ENCODE measurements at regions not wholly inside any gene's neighbourhood (a gene's known extent, or its start where the extent isn't known, plus 50 kb on each side); places are given as distances from the start of the nearest gene placed in this dataset.

DNA sequence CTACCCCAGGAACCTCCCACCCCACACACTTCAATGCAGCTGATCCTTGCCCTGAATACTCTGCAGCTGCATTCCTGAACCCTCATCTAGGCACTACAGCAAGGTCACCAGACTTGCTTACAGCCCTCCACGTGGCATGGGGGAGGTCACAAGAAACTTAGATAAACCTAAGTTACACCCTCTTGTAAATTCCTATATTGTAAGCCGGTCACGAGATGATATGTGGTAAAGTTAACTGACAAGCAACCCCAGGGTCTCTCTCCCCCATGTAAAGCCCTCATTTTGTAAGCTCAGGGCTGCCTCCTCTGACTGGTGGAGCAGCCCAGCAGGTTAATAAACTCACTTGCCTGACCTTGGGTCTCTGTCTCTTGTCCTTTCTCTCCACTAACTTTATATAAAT, 570.7 kb downstream of the PCDH7 start:
- Histone ChIP-seq H3K27ac (no peak overlapping the region), H3K4me1 (replicated peaks) (no peaks in the 10 kb centered on the region), H3K9me3 (no peaks in the 10 kb centered on the region), H3K36me3 (no peaks in the 10 kb centered on the region), H3K4me3 (no peak overlapping the region), H3K27me3 (replicated peaks; ENCODE audit: insufficient read depth) (no peaks in the 10 kb centered on the region)
- 74% methylated on average over 3 of the region's 3 CpGs for WGBS
- intact Hi-C loops (cut with DNase I) = no loop called here
- TF ChIP-seq POLR2AphosphoS5 (IDR thresholded peaks at IDR 0.05) (no peak), POLR2A (IDR thresholded peaks at IDR 0.05) (no peak)
- TF ChIP-seq, protein P1, sequence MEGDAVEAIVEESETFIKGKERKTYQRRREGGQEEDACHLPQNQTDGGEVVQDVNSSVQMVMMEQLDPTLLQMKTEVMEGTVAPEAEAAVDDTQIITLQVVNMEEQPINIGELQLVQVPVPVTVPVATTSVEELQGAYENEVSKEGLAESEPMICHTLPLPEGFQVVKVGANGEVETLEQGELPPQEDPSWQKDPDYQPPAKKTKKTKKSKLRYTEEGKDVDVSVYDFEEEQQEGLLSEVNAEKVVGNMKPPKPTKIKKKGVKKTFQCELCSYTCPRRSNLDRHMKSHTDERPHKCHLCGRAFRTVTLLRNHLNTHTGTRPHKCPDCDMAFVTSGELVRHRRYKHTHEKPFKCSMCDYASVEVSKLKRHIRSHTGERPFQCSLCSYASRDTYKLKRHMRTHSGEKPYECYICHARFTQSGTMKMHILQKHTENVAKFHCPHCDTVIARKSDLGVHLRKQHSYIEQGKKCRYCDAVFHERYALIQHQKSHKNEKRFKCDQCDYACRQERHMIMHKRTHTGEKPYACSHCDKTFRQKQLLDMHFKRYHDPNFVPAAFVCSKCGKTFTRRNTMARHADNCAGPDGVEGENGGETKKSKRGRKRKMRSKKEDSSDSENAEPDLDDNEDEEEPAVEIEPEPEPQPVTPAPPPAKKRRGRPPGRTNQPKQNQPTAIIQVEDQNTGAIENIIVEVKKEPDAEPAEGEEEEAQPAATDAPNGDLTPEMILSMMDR (IDR thresholded peaks at IDR 0.05) = no peak
- no peak for DNase-seq (ENCODE audit: low spot score)

DNA sequence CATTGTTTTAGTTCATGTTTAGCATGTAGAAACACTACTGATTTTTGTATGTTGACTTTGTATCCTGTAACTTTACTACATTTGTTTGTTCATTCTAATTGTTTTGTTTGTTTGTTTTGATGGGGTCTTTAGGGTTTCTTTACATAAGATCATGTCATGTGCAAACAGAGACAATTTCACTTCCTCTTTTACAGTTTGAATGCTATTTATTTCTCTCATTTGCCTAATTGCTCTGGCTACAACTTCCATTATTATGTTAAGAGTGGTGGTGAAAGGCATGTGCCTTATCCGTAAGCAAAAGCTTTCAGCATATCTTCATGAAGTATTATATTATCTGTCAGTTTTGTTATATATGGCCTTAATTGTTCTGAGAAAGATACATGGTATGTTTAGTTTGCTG, 571.1 kb downstream of the PCDH7 start:
- Histone ChIP-seq H3K4me3 (no peak overlapping the region), H3K4me1 (replicated peaks) (no peaks in the 10 kb centered on the region), H3K36me3 (no peaks in the 10 kb centered on the region), H3K27ac (no peak overlapping the region), H3K9me3 (no peaks in the 10 kb centered on the region), H3K27me3 (replicated peaks; ENCODE audit: insufficient read depth) (no peaks in the 10 kb centered on the region)
- no peak for DNase-seq (ENCODE audit: low spot score)
- 88% methylated on average over 1 of the region's 1 CpG for WGBS
- intact Hi-C loops (cut with DNase I) = no loop called here
- TF ChIP-seq POLR2A (IDR thresholded peaks at IDR 0.05) (no peak), POLR2AphosphoS5 (IDR thresholded peaks at IDR 0.05) (no peak)
- TF ChIP-seq, protein P1 (IDR thresholded peaks at IDR 0.05) = no peak

DNA sequence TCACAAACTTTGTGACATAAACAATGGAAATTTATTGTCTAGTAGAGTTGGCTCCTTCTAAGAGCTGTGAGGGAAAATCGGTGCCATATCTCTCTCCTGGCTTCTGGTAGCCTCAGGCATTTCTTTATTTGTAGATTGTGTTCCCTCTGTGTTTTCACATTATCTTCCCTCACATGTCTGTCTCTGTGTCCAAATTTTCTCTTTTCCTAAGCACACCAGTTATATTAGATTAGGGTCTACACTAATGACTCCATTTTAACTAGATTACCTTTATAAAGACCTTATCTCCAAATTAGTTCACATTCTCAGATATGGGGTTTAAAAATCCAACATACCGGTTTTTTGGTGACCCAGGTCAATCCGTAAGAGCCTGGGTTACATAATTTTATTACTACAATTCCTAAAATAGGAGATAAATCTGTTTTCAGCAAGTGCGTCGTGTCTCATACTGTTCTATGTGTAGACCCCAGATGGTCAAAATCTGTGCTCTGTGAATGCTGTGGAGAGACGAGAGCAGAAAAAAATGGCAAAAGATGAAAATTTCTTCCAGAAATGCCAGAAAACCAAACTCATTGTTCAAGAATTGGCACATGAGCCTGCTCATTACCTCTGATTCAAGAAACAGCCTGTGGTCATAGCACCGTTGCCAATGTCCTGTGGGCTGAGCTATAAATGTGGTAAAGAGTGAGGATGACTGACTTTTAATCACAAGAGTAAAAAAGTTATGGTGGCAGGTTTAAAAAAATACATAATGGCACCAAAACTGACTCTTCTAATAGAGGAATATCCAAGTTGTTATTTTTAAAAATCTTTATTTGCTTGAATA, 574.7 kb downstream of the PCDH7 start:
- 59% methylated on average over 7 of the region's 7 CpGs for WGBS
- Histone ChIP-seq H3K36me3 (no peaks in the 10 kb centered on the region), H3K9me3 (no peaks in the 10 kb centered on the region), H3K27ac (no peak overlapping the region), H3K4me3 (no peak overlapping the region), H3K4me1 (replicated peaks) (no peaks in the 10 kb centered on the region), H3K27me3 (replicated peaks; ENCODE audit: insufficient read depth) (no peaks in the 10 kb centered on the region)
- TF ChIP-seq, protein P1 (IDR thresholded peaks at IDR 0.05) = no peak
- no peak for TF ChIP-seq POLR2AphosphoS5 (IDR thresholded peaks at IDR 0.05)
- TF ChIP-seq POLR2A (IDR thresholded peaks at IDR 0.05) = no peak
- intact Hi-C loops (cut with DNase I) = no loop called here
- no peak for DNase-seq (ENCODE audit: low spot score)

DNA sequence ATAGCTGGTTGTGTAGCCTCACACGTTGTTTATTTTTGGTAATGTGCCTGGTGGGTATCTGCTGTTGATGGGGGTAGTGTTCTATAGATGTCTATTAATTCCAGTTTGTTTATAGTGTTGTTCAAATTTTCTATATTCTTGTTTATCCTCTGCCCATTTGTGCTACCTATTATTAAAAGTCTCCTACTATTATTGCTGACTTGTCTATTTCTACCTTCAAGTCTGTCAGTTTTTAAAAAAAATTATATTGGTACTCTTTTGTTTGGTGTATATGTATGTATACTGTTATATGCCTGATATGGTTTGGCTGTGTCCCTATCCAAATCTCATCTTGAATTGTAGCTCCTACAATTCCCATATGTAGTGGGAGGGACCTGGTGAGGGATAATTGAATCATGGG, 578.6 kb downstream of the PCDH7 start:
- no peaks in the 10 kb centered on the region for H3K27me3 ChIP-seq (replicated peaks; ENCODE audit: insufficient read depth)
- WGBS = 89% methylated on average over 1 of the region's 1 CpG
- H3K36me3 ChIP-seq = no peaks in the 10 kb centered on the region
- H3K27ac ChIP-seq = no peak overlapping the region
- no peaks in the 10 kb centered on the region for H3K4me1 ChIP-seq (replicated peaks)
- intact Hi-C loops (cut with DNase I) = no loop called here
- H3K9me3 ChIP-seq = no peaks in the 10 kb centered on the region
- DNase-seq (ENCODE audit: low spot score) = no peak
- H3K4me3 ChIP-seq = no peak overlapping the region
- TF ChIP-seq POLR2A (IDR thresholded peaks at IDR 0.05) (no peak), POLR2AphosphoS5 (IDR thresholded peaks at IDR 0.05) (no peak)
- TF ChIP-seq, protein P1 (IDR thresholded peaks at IDR 0.05) = no peak

DNA sequence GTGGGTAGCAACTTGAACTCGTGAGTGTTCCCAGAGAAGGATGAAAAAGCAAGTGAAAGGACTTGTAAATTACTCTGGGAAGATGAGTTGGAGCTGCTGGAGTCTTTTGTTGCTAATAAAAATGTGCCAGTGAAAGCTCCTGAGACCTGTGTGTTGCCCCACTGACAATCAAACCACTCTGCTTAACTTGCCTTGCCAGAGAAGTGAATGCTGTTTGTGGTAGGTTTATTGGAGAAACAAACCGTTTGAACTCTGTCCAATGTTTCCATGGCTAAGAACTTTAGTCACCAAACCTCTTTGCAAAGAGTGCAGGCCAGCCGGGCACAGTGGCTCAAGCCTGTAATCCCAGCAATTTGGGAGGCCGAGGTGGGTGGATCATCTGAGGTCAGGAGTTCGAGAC, 586.9 kb downstream of the PCDH7 start:
- Histone ChIP-seq H3K27ac (no peak overlapping the region), H3K36me3 (no peaks in the 10 kb centered on the region), H3K27me3 (replicated peaks; ENCODE audit: insufficient read depth) (no peaks in the 10 kb centered on the region), H3K9me3 (no peaks in the 10 kb centered on the region), H3K4me3 (no peak overlapping the region), H3K4me1 (replicated peaks) (no peaks in the 10 kb centered on the region)
- DNase-seq (ENCODE audit: low spot score) = peak; percentile 57
- intact Hi-C loops (cut with DNase I) = no loop called here
- TF ChIP-seq, protein P1 (IDR thresholded peaks at IDR 0.05) = no peak
- TF ChIP-seq POLR2AphosphoS5 (IDR thresholded peaks at IDR 0.05) = peak; percentile 79
- 29% methylated on average over 5 of the region's 5 CpGs for WGBS
